Small intestine (tissue), 7 donors: ENCODE measurements at regions not wholly inside any gene's neighbourhood (a gene's known extent, or its start where the extent isn't known, plus 50 kb on each side); places are given as distances from the start of the nearest gene placed in this dataset.

Experiments used
- DNase-seq, 2 donors: peaks; one replicate each; pipeline versions ENCODE4 v3.0.0 to v3.0.0-alpha.2; 2013
- FAIRE-seq: peaks from 2 replicates; lab custom pipeline; 2012; peaks lifted over from hg19 to GRCh38; lab: Jason Lieb, UNC
- H3K27ac ChIP-seq, 3 donors: one replicate each; pipeline ENCODE4 v1.5.1; 2013; ENCODE audit warnings: low read length in 2 of 3, mild to moderate bottlenecking in 2 of 3, control low read depth in 1 of 3, inconsistent platforms in 1 of 3, low read depth in 1 of 3, moderate library complexity in 1 of 3
- H3K27me3 ChIP-seq, 3 donors: one replicate each; pipeline ENCODE4 v1.6.1; 2013; ENCODE audit warnings: low read length in 3 of 3, inconsistent platforms in 1 of 3; ENCODE audit not compliant: control insufficient read depth in 3 of 3, insufficient read depth in 3 of 3
- H3K36me3 ChIP-seq, 3 donors: one replicate each; pipeline ENCODE4 v1.6.1; 2013; ENCODE audit warnings: low read length in 3 of 3, inconsistent platforms in 1 of 3, low read depth in 1 of 3, mild to moderate bottlenecking in 1 of 3, moderate library complexity in 1 of 3; ENCODE audit not compliant: control insufficient read depth in 3 of 3, insufficient read depth in 2 of 3
- H3K4me1 ChIP-seq, 3 donors: one replicate each; pipeline ENCODE4 v1.6.1; 2013; ENCODE audit warnings: low read length in 2 of 3, inconsistent platforms in 1 of 3, low read depth in 1 of 3, mild to moderate bottlenecking in 1 of 3, moderate library complexity in 1 of 3; ENCODE audit not compliant: control insufficient read depth in 3 of 3, insufficient read depth in 2 of 3
- H3K4me3 ChIP-seq, 3 donors: one replicate each; pipeline ENCODE4 v1.5.1; 2013; ENCODE audit warnings: low read length in 3 of 3, control low read depth in 1 of 3, inconsistent platforms in 1 of 3, low read depth in 1 of 3, mild to moderate bottlenecking in 1 of 3, moderate library complexity in 1 of 3
- H3K9me3 ChIP-seq, 2 donors: one replicate each; pipeline ENCODE4 v1.6.1; 2013; ENCODE audit warnings: low read depth in 1 of 2, low read length in 1 of 2; ENCODE audit not compliant: control insufficient read depth in 2 of 2, insufficient read depth in 1 of 2
- WGBS, 3 donors: extraction: QIAGEN DNeasy Blood & Tissue Kit; methylation state at CpG; one replicate each; pipeline ENCODE4 v1.1.7; 2013; 5-methylcytosine and 5-hydroxymethylcytosine counted together
- donor health status: healthy with polysubstance abuse.
- donor health status: control.
- donor health status: control.
- donor health status: Bipolar disorder and iron deficiency.
- donor health status: healthy.

DNA sequence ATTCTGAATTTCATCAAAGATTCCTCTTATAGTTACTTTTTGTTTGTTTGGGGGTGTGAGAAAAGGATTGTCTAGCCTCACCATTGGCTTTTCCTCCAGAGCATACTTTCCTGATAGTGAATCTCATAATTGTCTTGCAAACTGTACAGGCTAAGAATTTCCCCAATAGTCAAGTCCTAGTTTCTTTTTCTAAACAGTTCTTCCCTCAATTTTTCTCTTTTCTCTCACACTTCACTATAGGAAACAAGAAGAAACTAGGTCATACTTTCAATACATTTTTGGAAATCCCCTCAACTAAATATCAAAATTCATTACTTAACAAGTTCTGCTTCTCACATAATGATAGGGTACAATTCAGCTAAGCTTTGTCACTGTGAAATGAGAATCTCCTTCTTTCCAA lies 241.9 kb downstream of the IL20RB start:
- no peaks in the 10 kb centered on the region for H3K27me3 ChIP-seq
- H3K9me3 ChIP-seq: no peaks in the 10 kb centered on the region
- H3K27ac ChIP-seq: no peak overlapping the region
- H3K4me3 ChIP-seq: no peak overlapping the region
- no peak for FAIRE-seq
- no peaks in the 10 kb centered on the region for H3K36me3 ChIP-seq
- H3K4me1 ChIP-seq: no peaks in the 10 kb centered on the region
- no peak for DNase-seq

DNA sequence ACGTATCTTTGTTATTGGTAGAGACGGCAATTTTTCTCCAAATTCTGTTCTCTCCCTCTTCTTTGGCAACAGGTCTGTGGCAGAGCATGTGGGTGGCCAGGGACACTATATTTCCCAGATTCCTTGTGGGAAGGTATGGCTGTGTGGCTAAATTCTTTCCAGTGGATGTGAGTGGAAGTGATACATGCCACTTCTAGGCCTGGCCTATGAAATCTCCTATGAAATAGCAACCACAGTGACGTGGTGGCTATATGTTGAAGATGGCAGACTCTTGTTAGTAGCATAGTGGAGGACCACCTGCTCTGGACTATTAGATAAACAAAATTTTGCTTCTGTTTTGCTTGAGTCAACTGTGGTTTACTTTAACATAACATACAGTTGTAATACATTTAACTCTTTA lies 243.3 kb downstream of the IL20RB start:
- no peak for FAIRE-seq
- Histone ChIP-seq H3K36me3 (no peaks in the 10 kb centered on the region), H3K9me3 (no peaks in the 10 kb centered on the region), H3K27ac (no peak overlapping the region), H3K4me3 (no peak overlapping the region), H3K27me3 (no peaks in the 10 kb centered on the region), H3K4me1 (no peaks in the 10 kb centered on the region)
- no peak for DNase-seq
- WGBS, 3 donors: 83 to 87% (median 85%) methylated on average over 3 of the region's 3 CpGs

DNA sequence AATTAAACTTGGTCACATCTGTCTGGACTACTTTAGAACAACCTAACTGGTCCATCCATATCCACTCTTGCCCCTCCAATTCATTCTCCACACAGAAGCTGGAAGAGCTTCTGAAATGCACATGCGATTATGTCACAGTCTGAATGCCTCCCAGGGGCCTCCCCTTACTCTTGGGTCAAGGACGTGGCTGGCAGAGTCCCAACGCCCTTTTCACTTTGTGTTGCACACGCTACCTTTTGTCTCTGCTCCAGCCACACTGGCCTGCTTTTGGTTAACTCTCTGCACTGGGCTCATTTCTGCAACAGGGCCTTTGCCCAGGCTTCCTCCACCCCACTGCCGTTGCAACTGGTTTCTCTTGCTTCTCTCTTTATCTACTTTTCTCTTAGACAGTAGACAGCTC lies 245.2 kb downstream of the IL20RB start:
- WGBS, 3 donors: 70 to 76% (median 73%) methylated on average over 5 of the region's 5 CpGs
- Histone ChIP-seq H3K36me3 (no peaks in the 10 kb centered on the region), H3K9me3 (no peaks in the 10 kb centered on the region), H3K27me3 (no peaks in the 10 kb centered on the region), H3K4me3 (no peak overlapping the region), H3K27ac (no peak overlapping the region), H3K4me1 (no peaks in the 10 kb centered on the region)
- FAIRE-seq (no peak), DNase-seq (no peak)

DNA sequence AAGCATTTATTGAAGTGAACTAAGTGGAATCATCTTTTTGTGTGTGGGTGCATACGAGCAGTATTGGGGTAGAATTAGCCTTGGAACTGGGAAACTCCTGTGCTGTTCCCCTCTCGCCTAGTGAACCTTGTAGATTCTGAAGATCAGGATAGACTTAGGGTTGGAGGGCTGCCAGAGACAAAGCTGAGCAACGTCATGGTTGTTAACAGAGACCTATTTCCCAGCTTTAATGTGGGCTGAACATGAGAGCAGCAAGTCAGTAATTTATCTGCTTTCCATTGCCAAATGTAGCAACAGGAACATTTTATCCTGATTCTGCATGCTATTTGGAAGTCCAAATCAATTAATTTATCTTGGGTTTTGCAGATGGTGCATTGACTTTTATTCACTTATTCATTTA lies 246.6 kb downstream of the IL20RB start:
- WGBS, 3 donors: 57 to 59% (median 58%) methylated on average over 3 of the region's 3 CpGs
- no peak for FAIRE-seq
- Histone ChIP-seq H3K9me3 (no peaks in the 10 kb centered on the region), H3K4me1 (no peaks in the 10 kb centered on the region), H3K4me3 (no peak overlapping the region), H3K27me3 (no peaks in the 10 kb centered on the region), H3K36me3 (no peaks in the 10 kb centered on the region), H3K27ac (no peak overlapping the region)
- no peak for DNase-seq

DNA sequence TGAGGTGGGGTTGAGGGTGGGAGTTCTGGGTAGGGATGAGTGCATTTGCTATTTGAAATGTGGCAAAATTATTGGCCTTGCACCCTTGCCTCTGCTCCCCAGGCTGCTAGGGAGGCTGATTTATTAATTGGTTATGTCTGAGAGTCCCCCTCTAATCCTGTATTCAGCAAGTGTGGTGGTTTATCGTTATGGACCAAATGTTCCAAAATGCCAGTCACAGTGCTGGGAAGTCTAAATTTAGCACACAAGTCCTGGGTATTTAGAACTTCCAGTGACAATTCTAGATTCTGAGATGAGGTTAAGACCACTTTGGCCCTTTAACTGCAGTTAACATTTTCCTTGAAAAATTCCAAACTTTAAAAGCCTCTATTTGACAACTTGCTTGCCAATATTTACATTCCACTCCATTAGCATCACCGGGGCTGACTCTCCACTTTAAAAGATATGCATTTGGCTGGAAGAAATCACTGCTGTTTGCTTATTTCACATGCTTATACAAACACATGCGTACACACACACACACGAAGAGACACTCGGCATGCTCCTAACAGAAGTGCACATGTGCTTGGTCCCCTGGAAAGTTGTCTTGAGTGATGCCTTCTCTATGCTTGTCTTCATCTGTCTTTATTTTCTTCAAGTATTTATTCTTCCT lies 247.7 kb downstream of the IL20RB start:
- FAIRE-seq: no peak
- H3K4me3 ChIP-seq: no peak overlapping the region
- no peak overlapping the region for H3K27ac ChIP-seq
- 19 to 37% (median 34%) methylated on average over 5 of the region's 5 CpGs for WGBS, 3 donors
- no peaks in the 10 kb centered on the region for H3K27me3 ChIP-seq
- no peaks in the 10 kb centered on the region for H3K4me1 ChIP-seq
- DNase-seq: peak in 1 of 2 donors; percentile 19
- no peaks in the 10 kb centered on the region for H3K36me3 ChIP-seq
- no peaks in the 10 kb centered on the region for H3K9me3 ChIP-seq

DNA sequence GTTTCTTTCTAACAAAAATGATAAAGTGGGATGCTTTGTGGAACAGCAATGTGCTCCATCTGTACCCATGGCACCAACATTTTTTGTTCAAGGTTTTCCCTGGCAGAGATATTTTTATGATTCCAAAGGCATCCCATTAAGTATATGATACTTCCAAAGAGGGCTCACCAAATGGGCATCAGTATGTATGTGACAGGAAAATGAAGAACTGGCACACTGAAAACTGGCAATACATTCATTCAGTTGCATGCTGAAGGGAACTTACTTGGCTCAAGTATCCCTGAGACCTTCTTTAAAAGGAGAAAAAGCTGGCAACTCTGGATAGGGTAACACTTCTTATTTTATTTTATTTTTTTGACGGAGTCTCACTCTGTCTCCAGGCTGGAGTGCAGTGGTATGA lies 249.8 kb downstream of the IL20RB start:
- no peak for DNase-seq
- FAIRE-seq: no peak
- Histone ChIP-seq H3K27me3 (no peaks in the 10 kb centered on the region), H3K4me1 (no peaks in the 10 kb centered on the region), H3K9me3 (no peaks in the 10 kb centered on the region), H3K4me3 (no peak overlapping the region), H3K27ac (no peak overlapping the region), H3K36me3 (no peaks in the 10 kb centered on the region)
- 87 to 98% (median 95%) methylated on average over 1 of the region's 1 CpG for WGBS, 3 donors

DNA sequence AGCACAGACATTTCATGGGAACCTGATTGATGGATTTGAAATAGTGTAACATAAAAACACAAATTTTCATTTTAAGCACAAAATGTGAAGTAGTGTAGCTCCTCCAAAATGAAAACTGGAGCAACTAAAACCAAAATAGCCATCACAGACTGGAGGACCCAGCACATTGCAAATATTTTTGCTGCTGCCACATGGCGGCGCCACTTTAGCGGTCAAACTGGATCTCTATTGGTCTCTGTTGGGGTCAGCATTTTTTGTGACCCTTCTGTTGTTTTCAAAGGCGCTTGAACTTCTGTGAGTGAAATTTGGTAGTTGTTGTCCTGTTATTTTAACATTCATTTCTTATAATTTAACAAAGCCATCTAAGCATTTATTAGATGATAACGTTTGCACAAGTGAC lies 259.9 kb downstream of the IL20RB start:
- Histone ChIP-seq H3K36me3 (no peaks in the 10 kb centered on the region), H3K27me3 (no peaks in the 10 kb centered on the region), H3K27ac (no peak overlapping the region), H3K9me3 (no peaks in the 10 kb centered on the region), H3K4me3 (no peak overlapping the region), H3K4me1 (no peaks in the 10 kb centered on the region)
- 26 to 44% (median 30%) methylated on average over 5 of the region's 5 CpGs for WGBS, 3 donors
- DNase-seq: no peak
- FAIRE-seq: no peak

DNA sequence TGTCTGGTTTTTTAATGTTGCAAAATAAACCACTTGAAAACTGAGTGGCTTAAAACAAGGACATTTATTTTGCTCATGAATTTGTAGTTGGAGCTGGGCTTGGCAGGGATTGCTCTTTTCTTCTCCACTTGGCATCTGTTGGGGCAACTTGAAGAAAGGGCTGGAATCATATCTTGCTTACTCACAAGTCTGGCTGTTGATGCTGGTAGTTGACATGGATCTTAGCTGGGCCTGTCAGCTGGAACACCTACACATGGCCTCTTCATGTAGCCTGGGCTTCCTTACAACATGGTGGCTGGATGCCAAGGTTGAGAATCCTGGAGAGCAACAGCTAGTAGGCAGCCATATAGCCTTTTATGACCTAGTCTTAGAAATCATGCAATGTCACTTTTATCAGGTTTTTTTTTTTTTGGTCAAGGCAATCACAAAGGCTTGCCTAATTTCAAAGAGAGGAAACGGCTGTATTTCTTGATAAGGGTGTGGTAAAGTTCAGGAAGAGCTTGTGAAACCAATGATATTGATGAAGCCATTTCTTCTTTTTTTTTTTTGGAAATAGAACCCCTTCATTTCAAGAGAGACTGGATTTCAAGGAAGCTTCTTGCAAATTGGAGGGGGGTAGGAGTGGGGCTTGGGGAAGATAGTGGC lies 262.1 kb downstream of the IL20RB start:
- H3K27ac ChIP-seq: no peak overlapping the region
- no peak overlapping the region for H3K4me3 ChIP-seq
- no peaks in the 10 kb centered on the region for H3K4me1 ChIP-seq
- DNase-seq (no peak), FAIRE-seq (no peak)
- 21 to 59% (median 46%) methylated on average over 1 of the region's 1 CpG for WGBS, 3 donors
- no peaks in the 10 kb centered on the region for H3K27me3 ChIP-seq
- no peaks in the 10 kb centered on the region for H3K9me3 ChIP-seq
- H3K36me3 ChIP-seq: no peaks in the 10 kb centered on the region
